DMS79 treated with DMSO at 0.1 percent for 48 hours (cell line): ENCODE measurements at regions not wholly inside any gene's neighbourhood (a gene's known extent, or its start where the extent isn't known, plus 50 kb on each side); places are given as distances from the start of the nearest gene placed in this dataset.
"Not testable (repeated sequence)": the region's sequence is repeated elsewhere in the genome, so short reads cannot be mapped to it uniquely, and the experiment has no call there.

Experiments
- DNase-seq: peaks from one replicate; lab custom pipeline; 2025; lab: John Stamatoyannopoulos, UW

- DNase-seq: no peak
Measured at GRCh38 chr18:44546954-44547353, 133.7 kb upstream of the SETBP1 start.

- no peak for DNase-seq
Measured at GRCh38 chr18:44548291-44549221, 132.1 kb upstream of the SETBP1 start.

GRCh38 chr18:44552706-44553105 lies 128.0 kb upstream of the SETBP1 start:
- DNase-seq: no peak

- no peak for DNase-seq
Measured at GRCh38 chr18:44556296-44556695, 124.4 kb upstream of the SETBP1 start.

GRCh38 chr18:44557616-44558151 lies 123.0 kb upstream of the SETBP1 start:
- DNase-seq: no peak

GRCh38 chr18:44558767-44559166 lies 121.9 kb upstream of the SETBP1 start:
- DNase-seq: no peak

- no peak for DNase-seq
Measured at GRCh38 chr18:44562986-44563385, 117.7 kb upstream of the SETBP1 start.

- no peak for DNase-seq
Measured at GRCh38 chr18:44564922-44565321, 115.8 kb upstream of the SETBP1 start.

GRCh38 chr18:44568342-44568741 lies 112.3 kb upstream of the SETBP1 start:
- DNase-seq: no peak

- no peak for DNase-seq
Measured at GRCh38 chr18:44568986-44569385, 111.7 kb upstream of the SETBP1 start.

- DNase-seq: no peak
Measured at GRCh38 chr18:44569391-44570055, 111.2 kb upstream of the SETBP1 start.

- no peak for DNase-seq
Measured at GRCh38 chr18:44579028-44579702, 101.5 kb upstream of the SETBP1 start.

GRCh38 chr18:44579745-44580144 lies 100.9 kb upstream of the SETBP1 start:
- DNase-seq: no peak

GRCh38 chr18:44580159-44580558 lies 100.5 kb upstream of the SETBP1 start:
- no peak for DNase-seq

- not testable (repeated sequence) for DNase-seq
Measured at GRCh38 chr18:44580782-44581181, 99.9 kb upstream of the SETBP1 start.

GRCh38 chr18:44582456-44582855 lies 98.2 kb upstream of the SETBP1 start:
- DNase-seq: no peak

- DNase-seq: no peak
Measured at GRCh38 chr18:44584900-44585299, 95.8 kb upstream of the SETBP1 start.

- peak; percentile 18 for DNase-seq
Measured at GRCh38 chr18:44586782-44587524, 93.7 kb upstream of the SETBP1 start.

GRCh38 chr18:44588508-44588907 lies 92.2 kb upstream of the SETBP1 start:
- no peak for DNase-seq

GRCh38 chr18:44589693-44590355 lies 90.9 kb upstream of the SETBP1 start:
- no peak for DNase-seq
